A673 (cell line): ENCODE measurements at regions not wholly inside any gene's neighbourhood (a gene's known extent, or its start where the extent isn't known, plus 50 kb on each side); places are given as distances from the start of the nearest gene placed in this dataset.

Source experiments
- EZH2 ChIP-seq: fragments of 200-600 bp; sonication (generic); IDR thresholded peaks from 2 replicates; pipeline ENCODE4 v1.6.1; 2017; ENCODE audit warnings: borderline replicate concordance, low read depth, mild to moderate bottlenecking, mixed read lengths, antibody characterized with exemption, low read length; ENCODE audit not compliant: poor library complexity, severe bottlenecking
- TF ChIP-seq, protein P1 (sequence below): fragments of 300-800, 200-600 bp; sonication (generic); conservative IDR thresholded peaks from 2 replicates; pipeline ENCODE4 v1.5.1; 2017; ENCODE audit warnings: low read depth, mild to moderate bottlenecking, antibody characterized with exemption, low read length, moderate library complexity, mixed read lengths

DNA sequence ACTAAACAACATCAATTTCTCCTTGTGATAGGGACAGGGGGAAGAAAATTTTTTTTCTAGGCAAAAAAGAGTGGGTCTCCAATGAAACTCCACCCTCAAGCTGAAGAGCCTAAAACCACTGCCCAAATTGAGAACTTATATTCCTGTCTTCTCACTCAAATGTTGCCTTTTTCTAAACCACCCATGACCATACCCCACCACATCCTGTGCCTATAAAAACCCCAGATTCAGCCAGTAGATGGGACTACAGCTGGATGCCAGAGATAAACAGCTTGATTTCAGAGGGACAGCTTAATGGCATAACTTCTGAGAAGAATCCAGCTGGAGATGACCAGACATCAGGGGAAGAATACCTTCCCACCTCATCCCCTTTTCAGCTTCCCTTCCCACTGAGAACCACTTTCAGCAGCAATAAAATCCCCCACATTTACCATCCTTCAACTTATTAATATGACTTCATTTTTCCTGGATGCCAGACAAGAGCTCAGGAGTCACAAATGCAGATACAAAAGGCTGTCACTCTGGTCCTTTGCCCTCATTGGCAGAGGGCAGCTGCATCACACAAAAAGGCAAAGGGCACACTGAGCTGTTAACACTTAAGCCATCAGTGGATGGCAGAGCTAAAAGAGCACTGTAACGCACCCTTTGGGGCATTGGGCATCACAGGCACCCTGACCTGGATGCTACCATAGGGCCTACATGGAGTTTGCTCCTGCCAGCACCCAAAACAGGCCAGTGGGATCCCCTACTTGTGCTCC, 972.5 kb upstream of the CTNND2 start:
- TF ChIP-seq, protein P1, sequence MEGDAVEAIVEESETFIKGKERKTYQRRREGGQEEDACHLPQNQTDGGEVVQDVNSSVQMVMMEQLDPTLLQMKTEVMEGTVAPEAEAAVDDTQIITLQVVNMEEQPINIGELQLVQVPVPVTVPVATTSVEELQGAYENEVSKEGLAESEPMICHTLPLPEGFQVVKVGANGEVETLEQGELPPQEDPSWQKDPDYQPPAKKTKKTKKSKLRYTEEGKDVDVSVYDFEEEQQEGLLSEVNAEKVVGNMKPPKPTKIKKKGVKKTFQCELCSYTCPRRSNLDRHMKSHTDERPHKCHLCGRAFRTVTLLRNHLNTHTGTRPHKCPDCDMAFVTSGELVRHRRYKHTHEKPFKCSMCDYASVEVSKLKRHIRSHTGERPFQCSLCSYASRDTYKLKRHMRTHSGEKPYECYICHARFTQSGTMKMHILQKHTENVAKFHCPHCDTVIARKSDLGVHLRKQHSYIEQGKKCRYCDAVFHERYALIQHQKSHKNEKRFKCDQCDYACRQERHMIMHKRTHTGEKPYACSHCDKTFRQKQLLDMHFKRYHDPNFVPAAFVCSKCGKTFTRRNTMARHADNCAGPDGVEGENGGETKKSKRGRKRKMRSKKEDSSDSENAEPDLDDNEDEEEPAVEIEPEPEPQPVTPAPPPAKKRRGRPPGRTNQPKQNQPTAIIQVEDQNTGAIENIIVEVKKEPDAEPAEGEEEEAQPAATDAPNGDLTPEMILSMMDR: no peak
- no peak for TF ChIP-seq EZH2
